Upper lobe of left lung (tissue), 6 donors: ENCODE measurements at regions not wholly inside any gene's neighbourhood (a gene's known extent, or its start where the extent isn't known, plus 50 kb on each side); places are given as distances from the start of the nearest gene placed in this dataset.
"Not testable (repeated sequence)": the region's sequence is repeated elsewhere in the genome, so short reads cannot be mapped to it uniquely, and the experiment has no call there.

Experiments used
- ATAC-seq, 2 donors: fragments of 200-7000 bp; cut with Tn5 transposase; one replicate each; pipeline ENCODE4 v1.9.1; 2022; ENCODE audit warnings: mild to moderate bottlenecking in 2 of 2, moderate library complexity in 2 of 2; ENCODE audit not compliant: low FRiP score in 2 of 2
- DNase-seq, 2 donors: peaks; one replicate each; pipeline ENCODE4 v3.0.0-alpha.2; 2019 to 2020
- H3K27ac ChIP-seq, 4 donors: fragments of 200-600 bp; sonication (generic); one replicate each; pipeline ENCODE4 v1.5.1; 2016 to 2019
- H3K27me3 ChIP-seq, 4 donors: fragments of 200-600 bp; sonication (generic); one replicate each; pipeline ENCODE4 v1.5.1; 2017 to 2019
- H3K36me3 ChIP-seq, 4 donors: fragments of 200-600 bp; sonication (generic); one replicate each; pipeline ENCODE4 v1.5.1; 2016 to 2019
- H3K4me1 ChIP-seq, 4 donors: fragments of 200-600 bp; sonication (generic); one replicate each; pipeline ENCODE4 v1.5.1; 2018 to 2019
- H3K4me3 ChIP-seq, 4 donors: fragments of 200-600 bp; sonication (generic); one replicate each; pipeline ENCODE4 v1.5.1; 2017 to 2019; ENCODE audit warnings: mild to moderate bottlenecking in 2 of 4, moderate library complexity in 1 of 4
- H3K9me3 ChIP-seq, 4 donors: fragments of 200-600 bp; sonication (generic); one replicate each; pipeline ENCODE4 v1.5.1; 2018 to 2019
- WGBS, 2 donors: methylation state at CpG; one replicate each; pipeline ENCODE4 v1.1.5; 2017 to 2018; 5-methylcytosine and 5-hydroxymethylcytosine counted together
- donor health status: DM: no; HTN: no; CAD: no; lungs with moderate emphysema.
- donor health status: DM: no; HTN: yes; CAD: no; lungs with severe emphysema.

GRCh38 chr4:189622574-189622973 lies 318.1 kb upstream of the FRG1 start:
- not testable (repeated sequence) for H3K27me3 ChIP-seq, H3K4me3 ChIP-seq, H3K27ac ChIP-seq, H3K4me1 ChIP-seq, ATAC-seq, DNase-seq, H3K9me3 ChIP-seq, H3K36me3 ChIP-seq
- WGBS, 2 donors, result 47 to 49% methylated on average over 3 of the region's 3 CpGs

GRCh38 chr4:189627041-189627440 lies 313.6 kb upstream of the FRG1 start:
- H3K9me3 ChIP-seq, DNase-seq, H3K4me3 ChIP-seq, H3K27ac ChIP-seq, H3K4me1 ChIP-seq, H3K36me3 ChIP-seq, H3K27me3 ChIP-seq, ATAC-seq: not testable (repeated sequence)
- WGBS, 2 donors, result 45 to 100% methylated on average over 1 of the region's 1 CpG

GRCh38 chr4:189629733-189630132 lies 310.9 kb upstream of the FRG1 start:
- H3K27ac ChIP-seq, H3K27me3 ChIP-seq, H3K4me3 ChIP-seq, DNase-seq, ATAC-seq, H3K4me1 ChIP-seq, H3K36me3 ChIP-seq, H3K9me3 ChIP-seq: not testable (repeated sequence)
- 84 to 88% methylated on average over 3 of the region's 3 CpGs for WGBS, 2 donors

DNA sequence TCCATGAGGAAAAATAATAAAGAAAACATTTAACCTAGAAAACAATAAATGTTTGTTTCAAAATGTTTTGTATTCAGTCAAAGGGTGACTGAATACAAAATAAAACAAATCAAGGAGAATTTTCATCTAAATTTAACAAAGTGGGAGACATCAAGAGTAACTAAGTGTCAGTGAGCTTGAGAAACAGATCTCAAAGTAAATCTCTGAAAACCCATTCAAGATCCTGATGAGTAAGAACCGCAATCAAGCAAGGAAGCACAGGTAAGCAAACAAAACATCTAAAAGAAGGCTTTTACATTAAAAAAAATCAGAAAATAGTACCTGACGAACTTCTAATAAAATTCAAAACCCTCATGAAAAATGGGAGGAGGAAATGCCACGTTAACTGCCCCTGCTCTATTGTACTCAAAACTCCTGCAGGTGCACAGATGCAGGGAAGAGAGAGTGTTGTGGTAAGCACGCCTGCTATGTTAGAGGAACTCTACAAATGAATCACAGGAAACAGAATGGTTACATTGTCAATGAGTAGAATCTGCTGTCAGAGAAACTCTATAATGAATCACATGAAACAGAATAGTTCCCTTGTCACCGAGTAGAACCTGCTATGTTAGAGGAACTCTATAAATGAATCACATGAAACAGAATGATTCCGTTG lies 309.6 kb upstream of the FRG1 start:
- not testable (repeated sequence) for H3K4me3 ChIP-seq, DNase-seq, H3K27me3 ChIP-seq, H3K27ac ChIP-seq, H3K36me3 ChIP-seq, H3K9me3 ChIP-seq, H3K4me1 ChIP-seq, ATAC-seq
- WGBS, 2 donors, result 32 to 36% methylated on average over 6 of the region's 6 CpGs

DNA sequence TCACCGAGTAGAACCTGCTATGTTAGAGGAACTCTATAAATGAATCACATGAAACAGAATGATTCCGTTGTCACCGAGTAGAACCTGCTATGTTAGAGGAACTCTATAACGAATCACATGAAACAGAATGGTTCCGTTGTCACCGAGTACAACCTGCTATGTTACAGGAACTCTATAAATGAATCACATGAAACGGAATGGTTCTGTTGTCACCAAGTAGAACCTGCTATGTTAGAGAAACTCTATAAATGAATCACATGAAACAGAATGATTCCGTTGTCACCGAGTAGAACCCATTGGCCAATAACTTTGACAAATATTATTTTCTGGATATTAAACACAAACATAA lies 309.1 kb upstream of the FRG1 start:
- H3K9me3 ChIP-seq, H3K4me1 ChIP-seq, H3K36me3 ChIP-seq, ATAC-seq, H3K27me3 ChIP-seq, H3K27ac ChIP-seq, H3K4me3 ChIP-seq, DNase-seq: not testable (repeated sequence)
- 51 to 55% methylated on average over 9 of the region's 9 CpGs for WGBS, 2 donors

- H3K36me3 ChIP-seq, ATAC-seq, H3K4me3 ChIP-seq, DNase-seq, H3K4me1 ChIP-seq, H3K27ac ChIP-seq, H3K27me3 ChIP-seq, H3K9me3 ChIP-seq: not testable (repeated sequence)
- 94 to 95% methylated on average over 2 of the region's 2 CpGs for WGBS, 2 donors
Observed at GRCh38 chr4:189650436-189650835, 290.2 kb upstream of the FRG1 start.

DNA sequence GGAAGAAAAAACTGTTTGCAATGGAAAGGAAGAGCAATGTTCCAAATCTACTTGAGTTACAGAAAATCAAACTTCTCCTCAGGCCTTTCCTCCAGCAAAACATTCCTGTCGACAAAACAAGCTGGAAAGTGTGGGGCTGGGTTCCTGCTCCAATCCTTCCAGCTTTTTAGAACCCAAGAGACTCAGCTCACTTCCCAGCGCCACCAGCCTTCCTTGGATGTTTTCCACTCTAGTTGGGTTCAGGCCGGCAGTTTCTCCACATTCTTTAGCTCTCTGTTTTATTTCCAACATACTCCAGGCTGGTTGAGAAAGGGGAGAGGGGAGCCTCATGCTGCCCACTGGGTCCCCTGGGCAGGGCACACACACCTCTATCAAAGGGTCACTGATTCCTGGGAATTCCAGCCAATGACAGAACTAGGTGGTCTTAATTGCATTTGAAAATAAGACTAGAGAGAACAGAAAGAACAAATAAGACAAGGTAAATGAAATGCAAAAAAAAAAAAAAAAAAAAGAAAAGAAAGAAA lies 287.5 kb upstream of the FRG1 start:
- WGBS, 2 donors, result no CpG with 5 or more reads among the region's 3 CpGs
- not testable (repeated sequence) for H3K27ac ChIP-seq, DNase-seq

GRCh38 chr4:189653983-189654382 lies 286.7 kb upstream of the FRG1 start:
- H3K27me3 ChIP-seq, H3K4me1 ChIP-seq, H3K36me3 ChIP-seq, H3K4me3 ChIP-seq, ATAC-seq, H3K27ac ChIP-seq, DNase-seq, H3K9me3 ChIP-seq: not testable (repeated sequence)
- WGBS, 2 donors, result 88 to 92% methylated on average over 6 to 7 of the region's 7 CpGs

More for the DNA sequence above, 287.5 kb upstream of the FRG1 start:
- H3K4me3 ChIP-seq, H3K9me3 ChIP-seq, H3K27me3 ChIP-seq, H3K4me1 ChIP-seq, H3K36me3 ChIP-seq, ATAC-seq: not testable (repeated sequence)

- H3K36me3 ChIP-seq, H3K4me3 ChIP-seq, H3K9me3 ChIP-seq, DNase-seq, H3K27ac ChIP-seq, ATAC-seq, H3K4me1 ChIP-seq, H3K27me3 ChIP-seq: not testable (repeated sequence)
- 67 to 78% methylated on average over 7 to 9 of the region's 9 CpGs for WGBS, 2 donors
Observed at GRCh38 chr4:189654396-189654795, 286.3 kb upstream of the FRG1 start.

- not testable (repeated sequence) for DNase-seq, H3K4me3 ChIP-seq, H3K9me3 ChIP-seq, H3K36me3 ChIP-seq, H3K4me1 ChIP-seq, ATAC-seq, H3K27me3 ChIP-seq, H3K27ac ChIP-seq
- WGBS, 2 donors, result 82 to 94% methylated on average over 3 to 8 of the region's 8 CpGs
Observed at GRCh38 chr4:189655817-189656216, 284.9 kb upstream of the FRG1 start.
